Adrenal gland (tissue), 9 donors: ENCODE measurements at regions not wholly inside any gene's neighbourhood (a gene's known extent, or its start where the extent isn't known, plus 50 kb on each side); places are given as distances from the start of the nearest gene placed in this dataset.

Experiments
- DNase-seq, 7 donors: peaks; one replicate each; pipeline ENCODE4 v3.0.0-alpha.2; 2019 to 2020
- H3K27ac ChIP-seq, 5 donors: fragments of 200-600 bp; sonication (generic) in 4 of 5; 1 replicate in 3 of 5; 2 replicates in 2 of 5; pipeline versions ENCODE4 v1.5.1 to v1.8.0; 2016 to 2020; ENCODE audit warnings: mild to moderate bottlenecking in 1 of 5
- H3K27me3 ChIP-seq: fragments of 200-600 bp; 2 replicates; pipeline ENCODE4 v1.8.0; 2021
- H3K36me3 ChIP-seq, 2 donors: fragments of 200-600 bp; replicated peaks in 1 of 2; 1 replicate in 1 of 2; 2 replicates in 1 of 2; pipeline versions ENCODE4 v1.5.1 to v1.8.0; 2018 to 2022
- H3K4me1 ChIP-seq, 2 donors: fragments of 200-600 bp; replicated peaks in 1 of 2; 1 replicate in 1 of 2; 2 replicates in 1 of 2; pipeline versions ENCODE4 v1.5.1 to v1.8.0; 2018 to 2021
- H3K4me3 ChIP-seq, 4 donors: fragments of 200-600 bp; sonication (generic) in 3 of 4; one replicate each; pipeline ENCODE4 v1.5.1; 2016 to 2018
- H3K9me3 ChIP-seq, 3 donors: fragments of 200-600 bp; sonication (generic) in 1 of 3; replicated peaks in 1 of 3; 1 replicate in 2 of 3; 2 replicates in 1 of 3; pipeline versions ENCODE4 v1.5.1 to v1.8.0; 2016 to 2021
- POLR2A ChIP-seq, 2 donors: fragments of 450-650 bp; IDR thresholded peaks; one replicate each; pipeline ENCODE4 v1.6.1; 2017; ENCODE audit warnings: antibody characterized with exemption in 2 of 2, mild to moderate bottlenecking in 2 of 2, moderate library complexity in 1 of 2
- WGBS, 4 donors: extraction: QIAGEN DNeasy Blood & Tissue Kit in 2 of 4; methylation state at CpG; one replicate each; pipeline versions ENCODE4 v1.1.5 to v1.1.7; 2013 to 2017; 5-methylcytosine and 5-hydroxymethylcytosine counted together
- intact Hi-C, 2 donors: fragments of 100-400 bp; cut with DNase I; formaldehyde crosslinking; loops; one replicate each; pipeline versions ENCODE4 v1.14.1 to v1.15.0; 2022 to 2023
- TF ChIP-seq, protein P1 (sequence below), 6 experiments: fragments of 450-650 bp in 4 of 6; fragments of 200-600 bp in 2 of 6; sonication (generic) in 1 of 6; IDR thresholded peaks; 1 replicate in 5 of 6; 2 replicates in 1 of 6; pipeline versions ENCODE4 v1.5.1 to v1.8.0; 2016 to 2021; ENCODE audit warnings: antibody characterized with exemption in 6 of 6, mild to moderate bottlenecking in 2 of 6, moderate library complexity in 1 of 6
- donor health status: healthy with polysubstance abuse.
- donor health status: Bipolar disorder and iron deficiency.
- donor health status: DM: yes; HTN: yes; CAD: no.
- donor health status: DM: no; HTN: no; CAD: no.
- donor health status: DM: no; HTN: no; CAD: no.

DNA sequence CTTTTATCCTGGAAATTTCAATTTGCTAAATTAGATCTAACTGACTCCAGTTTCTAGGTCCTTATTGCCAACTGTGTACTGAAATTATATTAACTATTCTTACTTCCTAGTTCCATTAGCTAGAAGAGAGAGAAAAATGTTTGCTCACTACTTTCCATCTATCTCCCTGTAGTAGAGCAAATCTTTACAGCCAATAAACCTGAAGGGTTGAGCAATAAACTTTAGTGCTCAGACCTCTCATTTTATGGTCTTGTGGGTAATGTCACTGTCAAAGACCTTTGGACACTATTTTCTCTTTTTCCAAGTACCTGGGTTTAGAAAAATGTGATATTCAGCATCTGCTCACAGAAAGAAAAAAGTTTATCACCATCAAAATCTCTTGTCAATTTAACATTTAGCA lies 237.5 kb upstream of the GEMIN8 start:
- Histone ChIP-seq H3K27ac (no peak overlapping the region), H3K4me3 (no peak overlapping the region), H3K27me3 (no peaks in the 10 kb centered on the region), H3K36me3 (no peaks in the 10 kb centered on the region), H3K9me3 (no peaks in the 10 kb centered on the region), H3K4me1 (no peaks in the 10 kb centered on the region)
- DNase-seq, result no peak
- intact Hi-C loops, result no loop called here
- no peak for TF ChIP-seq POLR2A (IDR thresholded peaks at IDR 0.05)
- TF ChIP-seq, protein P1, sequence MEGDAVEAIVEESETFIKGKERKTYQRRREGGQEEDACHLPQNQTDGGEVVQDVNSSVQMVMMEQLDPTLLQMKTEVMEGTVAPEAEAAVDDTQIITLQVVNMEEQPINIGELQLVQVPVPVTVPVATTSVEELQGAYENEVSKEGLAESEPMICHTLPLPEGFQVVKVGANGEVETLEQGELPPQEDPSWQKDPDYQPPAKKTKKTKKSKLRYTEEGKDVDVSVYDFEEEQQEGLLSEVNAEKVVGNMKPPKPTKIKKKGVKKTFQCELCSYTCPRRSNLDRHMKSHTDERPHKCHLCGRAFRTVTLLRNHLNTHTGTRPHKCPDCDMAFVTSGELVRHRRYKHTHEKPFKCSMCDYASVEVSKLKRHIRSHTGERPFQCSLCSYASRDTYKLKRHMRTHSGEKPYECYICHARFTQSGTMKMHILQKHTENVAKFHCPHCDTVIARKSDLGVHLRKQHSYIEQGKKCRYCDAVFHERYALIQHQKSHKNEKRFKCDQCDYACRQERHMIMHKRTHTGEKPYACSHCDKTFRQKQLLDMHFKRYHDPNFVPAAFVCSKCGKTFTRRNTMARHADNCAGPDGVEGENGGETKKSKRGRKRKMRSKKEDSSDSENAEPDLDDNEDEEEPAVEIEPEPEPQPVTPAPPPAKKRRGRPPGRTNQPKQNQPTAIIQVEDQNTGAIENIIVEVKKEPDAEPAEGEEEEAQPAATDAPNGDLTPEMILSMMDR (IDR thresholded peaks at IDR 0.05), result no peak

DNA sequence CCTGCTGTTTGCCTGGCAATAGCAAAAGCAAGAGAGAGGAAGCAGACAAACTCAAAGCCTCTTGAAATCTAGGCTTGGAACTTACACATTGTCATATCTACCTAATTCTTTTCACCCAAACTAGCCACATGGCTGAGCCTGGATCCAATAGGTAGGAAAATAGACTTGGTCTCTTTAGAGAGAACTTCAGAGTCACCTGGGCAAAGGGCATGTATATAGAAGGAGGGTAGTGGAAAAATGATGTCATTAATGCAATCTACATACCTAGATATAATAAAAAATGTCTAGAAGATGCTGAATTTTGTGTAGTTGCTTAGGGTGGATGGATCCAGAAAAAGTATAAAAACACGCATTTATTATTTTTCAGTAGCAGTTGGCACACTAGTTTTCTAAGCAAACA lies 237.0 kb upstream of the GEMIN8 start:
- Histone ChIP-seq H3K36me3 (no peaks in the 10 kb centered on the region), H3K4me3 (no peak overlapping the region), H3K27ac (no peak overlapping the region), H3K4me1 (no peaks in the 10 kb centered on the region), H3K27me3 (no peaks in the 10 kb centered on the region), H3K9me3 (no peaks in the 10 kb centered on the region)
- TF ChIP-seq, protein P1 (IDR thresholded peaks at IDR 0.05), result no peak
- TF ChIP-seq POLR2A (IDR thresholded peaks at IDR 0.05), result no peak
- intact Hi-C loops, result no loop called here
- 56 to 65% (median 61%) methylated on average over 1 of the region's 1 CpG for WGBS, 4 donors
- DNase-seq, result no peak

DNA sequence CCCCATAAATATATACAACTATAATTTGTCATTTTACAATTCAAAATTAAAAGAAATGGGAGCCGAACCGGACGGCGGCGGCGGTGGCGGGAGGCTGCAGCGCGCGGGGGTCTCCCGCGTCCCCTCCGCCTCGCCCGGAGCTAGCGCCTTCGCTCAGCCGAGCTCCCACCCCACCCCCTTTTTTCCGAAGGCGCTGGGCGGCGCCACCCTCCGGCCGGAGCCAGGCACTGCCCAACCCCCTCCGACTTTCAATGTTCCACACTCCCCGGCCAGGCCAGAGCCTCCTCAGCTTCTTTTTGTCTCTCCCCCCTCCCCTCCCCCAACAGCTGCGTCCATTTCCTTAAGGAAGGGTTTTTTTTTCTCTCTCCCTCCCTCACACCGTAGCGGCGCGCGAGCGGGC lies 214.1 kb upstream of the GEMIN8 start:
- DNase-seq, result peak in 1 of 7 donors; percentile 6
- intact Hi-C loops, result no loop called here
- 28 to 39% (median 36%) methylated on average over 27 to 33 of the region's 33 CpGs for WGBS, 4 donors
- TF ChIP-seq POLR2A (IDR thresholded peaks at IDR 0.05), result no peak
- TF ChIP-seq, protein P1 (IDR thresholded peaks at IDR 0.05), result no peak
- Histone ChIP-seq H3K27ac (no peak overlapping the region), H3K4me1 (no peaks in the 10 kb centered on the region), H3K4me3 (no peak overlapping the region), H3K9me3 (no peaks in the 10 kb centered on the region), H3K36me3 (no peaks in the 10 kb centered on the region), H3K27me3 (no peaks in the 10 kb centered on the region)

DNA sequence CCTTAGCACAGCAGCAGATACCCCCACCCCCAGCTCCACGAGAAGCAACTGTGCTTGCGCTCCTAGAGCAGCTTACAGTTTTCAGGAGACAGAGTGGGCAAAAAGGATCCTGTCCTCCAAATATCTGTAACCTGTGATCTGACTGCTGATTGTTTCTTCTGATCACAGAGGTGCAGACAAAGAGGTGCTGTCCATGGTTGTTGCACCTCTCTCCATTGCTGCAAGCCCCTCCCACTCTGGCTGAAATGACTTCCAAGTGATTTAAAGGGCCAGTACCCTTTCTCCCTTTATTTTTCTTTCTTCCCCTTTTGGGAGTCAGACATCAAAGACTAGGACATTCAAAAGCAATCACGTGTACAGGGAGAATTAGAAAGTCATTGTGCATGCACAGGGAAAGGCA lies 205.3 kb upstream of the GEMIN8 start:
- Histone ChIP-seq H3K4me1 (no peaks in the 10 kb centered on the region), H3K4me3 (no peak overlapping the region), H3K27me3 (peaks cover 6% of the 10 kb centered on the region), H3K9me3 (no peaks in the 10 kb centered on the region), H3K27ac (no peak overlapping the region), H3K36me3 (no peaks in the 10 kb centered on the region)
- 19 to 54% (median 46%) methylated on average over 2 to 3 of the region's 3 CpGs for WGBS, 4 donors
- intact Hi-C loops, result no loop called here
- no peak for DNase-seq
- no peak for TF ChIP-seq POLR2A (IDR thresholded peaks at IDR 0.05)
- TF ChIP-seq, protein P1 (IDR thresholded peaks at IDR 0.05), result no peak
